ENCODE measurements at regions not wholly inside any gene's neighbourhood (a gene's known extent, or its start where the extent isn't known, plus 50 kb on each side); places are given as distances from the start of the nearest gene placed in this dataset.

- POLR2A ChIA-PET = no interaction called here
- CTCF ChIA-PET = no interaction called here
Measured at GRCh38 chr1:209364716-209365115, 218.8 kb upstream of the CAMK1G start.

GRCh38 chr1:209367061-209367772 is 216.3 kb upstream of the CAMK1G start:
- CTCF ChIA-PET = no interaction called here
- POLR2A ChIA-PET = no interaction called here

GRCh38 chr1:209368864-209369598 is 214.5 kb upstream of the CAMK1G start:
- ChIA-PET POLR2A (no interaction called here), CTCF (no interaction called here)

GRCh38 chr1:209370241-209370995 is 213.1 kb upstream of the CAMK1G start:
- CTCF ChIA-PET = interaction anchor here (0.7 kb wide), 1 partner anchor 95 kb away, joined by 4 read pairs; no protein-coding TSS in a partner anchor
- POLR2A ChIA-PET = interaction anchor here (0.7 kb wide), 2 partner anchors 11 to 82 kb away, joined by 5 read pairs; no protein-coding TSS in a partner anchor

GRCh38 chr1:209375097-209375496 is 208.4 kb upstream of the CAMK1G start:
- ChIA-PET POLR2A (no interaction called here), CTCF (no interaction called here)

GRCh38 chr1:209375671-209376365 is 207.7 kb upstream of the CAMK1G start:
- POLR2A ChIA-PET = no interaction called here
- CTCF ChIA-PET = no interaction called here

GRCh38 chr1:209376774-209377173 is 206.7 kb upstream of the CAMK1G start:
- POLR2A ChIA-PET = no interaction called here
- CTCF ChIA-PET = no interaction called here

GRCh38 chr1:209377995-209378394 is 205.5 kb upstream of the CAMK1G start:
- ChIA-PET POLR2A (no interaction called here), CTCF (no interaction called here)

GRCh38 chr1:209379280-209379679 is 204.2 kb upstream of the CAMK1G start:
- CTCF ChIA-PET = no interaction called here
- POLR2A ChIA-PET = no interaction called here

- ChIA-PET POLR2A (no interaction called here), CTCF (no interaction called here)
Measured at GRCh38 chr1:209380420-209380819, 203.1 kb upstream of the CAMK1G start.

GRCh38 chr1:209382231-209383100 is 201.0 kb upstream of the CAMK1G start:
- CTCF ChIA-PET = no interaction called here
- POLR2A ChIA-PET = interaction anchor here (1.1 kb wide), 1 partner anchor 13 kb away, joined by 5 read pairs; no protein-coding TSS in a partner anchor

- CTCF ChIA-PET = no interaction called here
Measured at GRCh38 chr1:209383422-209383821, 200.1 kb upstream of the CAMK1G start.

GRCh38 chr1:209383907-209384709 is 199.4 kb upstream of the CAMK1G start:
- ChIA-PET POLR2A (no interaction called here), CTCF (no interaction called here)

More at GRCh38 chr1:209383422-209383821, 200.1 kb upstream of the CAMK1G start:
- POLR2A ChIA-PET = no interaction called here

- POLR2A ChIA-PET = no interaction called here
- CTCF ChIA-PET = no interaction called here
Measured at GRCh38 chr1:209384710-209385550, 198.6 kb upstream of the CAMK1G start.

- CTCF ChIA-PET = no interaction called here
- POLR2A ChIA-PET = no interaction called here
Measured at GRCh38 chr1:209386156-209386555, 197.4 kb upstream of the CAMK1G start.

- ChIA-PET CTCF (no interaction called here), POLR2A (no interaction called here)
Measured at GRCh38 chr1:209387271-209387968, 196.1 kb upstream of the CAMK1G start.

GRCh38 chr1:209387969-209388329 is 195.6 kb upstream of the CAMK1G start:
- ChIA-PET POLR2A (no interaction called here), CTCF (no interaction called here)

Data from activated CD8-positive, alpha-beta memory T cell treated with anti-CD3 and anti-CD28 coated beads for 36 hours (primary cell).